NCI-H748 (cell line): ENCODE measurements at regions not wholly inside any gene's neighbourhood (a gene's known extent, or its start where the extent isn't known, plus 50 kb on each side); places are given as distances from the start of the nearest gene placed in this dataset.
"Not testable (repeated sequence)": the region's sequence is repeated elsewhere in the genome, so short reads cannot be mapped to it uniquely, and the experiment has no call there.

Source experiments
- DNase-seq: peaks from one replicate; lab custom pipeline; 2025; ENCODE audit not compliant: unreplicated experiment; lab: John Stamatoyannopoulos, UW

DNA sequence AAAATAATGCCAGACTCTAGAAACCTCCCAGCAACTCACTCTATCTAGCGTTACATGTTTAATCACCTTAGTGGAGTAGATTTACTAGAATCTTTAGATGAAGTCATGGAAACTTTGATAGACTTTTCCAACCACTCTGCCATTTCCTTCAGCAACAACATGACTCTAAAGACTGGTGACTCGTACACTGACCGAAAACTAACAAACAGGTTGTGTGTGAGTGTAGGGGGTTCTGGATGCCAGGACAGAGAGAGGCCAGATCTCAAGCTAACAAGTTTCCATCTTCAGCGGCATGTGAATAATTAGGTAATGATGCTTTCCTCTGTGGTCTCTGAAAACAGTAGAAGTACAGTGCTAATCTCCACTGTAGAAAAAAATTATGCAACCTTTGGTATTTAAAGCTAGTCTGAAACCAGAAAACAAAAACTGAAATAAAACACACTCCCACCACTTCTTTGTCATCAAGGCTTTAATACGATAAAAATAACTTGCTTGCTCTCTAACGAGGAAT is 286.4 kb downstream of the PRDM5 start:
- no peak for DNase-seq

DNA sequence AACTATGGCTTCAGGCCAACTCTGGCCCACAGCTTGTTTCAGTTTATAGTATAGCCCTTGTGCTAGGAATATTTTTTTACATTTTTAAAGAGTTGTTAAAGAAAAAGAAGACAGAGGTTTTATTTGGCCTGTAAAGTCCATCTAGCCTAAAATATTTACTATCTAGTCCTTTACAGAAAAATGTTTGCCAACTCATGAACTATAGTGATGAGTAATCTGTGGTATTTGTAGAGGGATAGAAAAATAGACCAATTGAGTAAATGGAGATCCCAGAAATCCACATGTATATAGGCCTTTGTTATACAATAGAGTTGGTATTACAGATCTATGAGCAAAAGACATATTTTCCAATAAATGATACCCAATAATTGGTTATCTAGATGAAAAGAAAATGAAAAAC is 288.7 kb downstream of the PRDM5 start:
- no peak for DNase-seq

DNA sequence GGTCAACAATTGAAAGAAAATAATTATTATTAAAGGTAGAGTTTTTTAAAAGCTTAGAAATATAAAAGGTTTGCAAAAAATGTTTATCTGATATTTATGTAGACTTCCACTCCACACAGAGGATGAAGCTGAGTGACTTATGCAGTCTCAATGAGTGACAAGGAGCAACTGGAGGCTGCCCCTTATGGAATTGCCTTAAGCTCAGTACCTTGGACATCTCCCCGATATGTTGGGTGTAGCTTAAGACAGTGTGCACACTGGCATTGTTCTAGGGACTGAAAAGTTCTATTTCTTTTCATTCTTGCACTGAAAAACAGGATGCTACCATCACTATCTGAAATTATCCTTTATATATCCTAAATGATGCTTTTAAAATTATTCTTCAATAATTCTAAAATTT is 292.1 kb downstream of the PRDM5 start:
- no peak for DNase-seq

DNA sequence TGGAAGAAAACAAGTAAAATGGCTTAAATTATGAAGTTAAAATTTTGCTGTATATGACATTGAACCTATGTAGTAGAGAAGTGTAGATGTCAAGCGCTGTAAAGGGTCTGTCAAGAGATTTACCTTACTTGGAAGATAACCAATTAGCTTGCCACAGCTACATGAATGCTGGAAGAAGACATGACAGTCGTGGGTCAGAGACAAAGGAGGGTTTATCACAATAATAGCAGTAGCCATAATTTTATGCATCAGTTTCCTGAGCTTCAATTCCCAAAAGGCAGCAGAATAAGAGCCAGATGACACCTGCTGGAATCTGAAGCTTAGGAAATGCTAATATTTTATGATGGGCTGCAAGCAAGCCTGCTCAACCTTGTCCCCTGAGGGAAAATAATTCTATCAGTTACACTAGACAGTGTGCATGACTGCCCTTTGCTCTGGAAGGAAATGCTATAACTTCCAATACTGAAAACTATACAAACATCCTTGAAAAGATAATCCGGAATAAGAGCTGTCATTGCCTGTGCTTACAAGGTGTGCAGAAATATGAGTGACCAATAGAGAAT is 292.9 kb downstream of the PRDM5 start:
- no peak for DNase-seq

DNA sequence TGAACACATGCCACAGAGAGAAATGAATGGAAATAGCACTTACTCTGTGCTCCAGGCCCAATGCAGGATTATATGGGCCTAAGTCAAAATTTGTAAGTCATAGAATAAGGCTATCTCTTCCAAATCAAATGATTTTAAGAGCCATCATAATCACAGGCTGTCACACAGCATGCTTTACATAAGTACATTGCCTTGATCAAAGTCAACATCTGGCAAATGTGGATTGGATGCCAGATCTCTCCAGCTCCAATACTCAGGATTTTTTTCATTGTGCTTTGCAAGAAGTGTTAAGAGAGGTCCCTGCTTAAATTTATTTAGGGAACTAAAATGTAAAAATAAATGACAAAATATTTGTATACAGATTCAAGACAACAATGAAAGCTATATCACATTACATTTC is 299.9 kb downstream of the PRDM5 start:
- no peak for DNase-seq

DNA sequence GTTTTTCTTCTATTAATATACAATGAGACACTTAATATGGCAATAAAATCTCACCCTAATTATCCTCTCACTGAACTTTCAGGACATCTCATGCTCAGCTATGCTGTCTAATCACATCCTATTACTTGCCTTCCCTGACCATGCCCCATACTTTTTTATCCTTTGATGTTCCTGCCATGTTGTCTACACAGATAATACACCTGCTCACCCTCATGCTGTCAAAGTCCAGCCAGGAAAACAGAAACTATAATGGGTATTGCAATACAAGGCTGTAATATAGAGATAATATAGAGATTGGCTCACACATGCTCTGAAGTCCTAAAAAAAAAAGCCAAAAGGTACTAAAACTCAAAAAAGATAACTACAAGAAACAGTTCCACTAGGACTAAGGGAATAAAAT is 305.4 kb downstream of the PRDM5 start:
- no peak for DNase-seq

DNA sequence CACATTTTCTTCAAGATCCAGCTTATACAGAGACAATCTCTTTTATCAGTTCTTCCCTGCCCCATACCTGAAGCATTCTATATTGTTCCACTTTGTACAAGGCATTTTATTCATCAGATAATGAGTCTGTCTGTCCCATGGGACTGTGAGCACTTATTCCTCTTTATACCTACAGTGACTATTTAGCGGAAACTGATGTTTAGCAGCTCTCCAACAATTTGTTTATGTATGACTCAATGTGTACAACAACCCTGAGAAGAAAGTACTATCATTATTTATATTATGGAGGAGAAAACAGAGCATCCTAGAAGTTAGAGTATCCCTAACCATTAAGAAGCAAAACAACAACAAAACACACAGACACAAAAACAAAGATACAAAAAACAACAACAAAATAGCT is 306.5 kb downstream of the PRDM5 start:
- DNase-seq, result no peak

DNA sequence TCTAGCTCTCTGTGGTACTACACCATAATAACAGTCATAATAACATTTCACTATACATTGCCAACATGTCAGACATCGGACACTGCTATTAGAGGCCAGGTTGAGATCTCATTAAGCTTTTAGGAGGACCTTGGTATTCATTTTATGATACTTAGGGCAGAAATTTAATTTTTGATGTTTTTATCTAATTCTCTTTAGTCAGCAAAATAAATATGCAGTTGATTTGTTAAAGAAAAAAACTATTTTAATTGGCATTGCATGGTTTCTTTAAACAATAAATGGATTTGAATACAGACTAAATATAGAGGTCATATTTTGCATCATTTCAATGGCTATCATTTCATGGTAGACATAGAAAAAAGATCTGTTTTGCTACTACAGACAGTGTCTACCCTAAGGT is 308.7 kb downstream of the PRDM5 start:
- no peak for DNase-seq

DNA sequence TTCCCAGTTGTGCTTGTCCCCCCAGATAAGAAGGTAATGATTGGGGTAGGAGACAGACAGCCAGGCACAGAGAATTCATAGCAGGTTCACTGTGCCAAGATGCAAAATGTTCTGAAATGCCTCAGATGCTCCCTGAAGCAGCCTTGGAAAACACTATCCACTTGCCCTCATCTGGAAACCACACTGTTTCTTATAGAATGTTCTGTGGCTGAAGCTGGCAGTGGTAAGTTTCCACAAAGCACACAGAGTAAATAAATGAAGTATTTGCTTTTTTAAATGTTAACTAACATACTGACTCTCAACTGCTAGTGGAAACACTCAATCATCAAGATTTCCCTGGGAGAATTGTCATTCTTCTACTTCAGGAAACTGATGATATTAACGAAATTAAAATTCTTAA is 311.4 kb downstream of the PRDM5 start:
- no peak for DNase-seq

DNA sequence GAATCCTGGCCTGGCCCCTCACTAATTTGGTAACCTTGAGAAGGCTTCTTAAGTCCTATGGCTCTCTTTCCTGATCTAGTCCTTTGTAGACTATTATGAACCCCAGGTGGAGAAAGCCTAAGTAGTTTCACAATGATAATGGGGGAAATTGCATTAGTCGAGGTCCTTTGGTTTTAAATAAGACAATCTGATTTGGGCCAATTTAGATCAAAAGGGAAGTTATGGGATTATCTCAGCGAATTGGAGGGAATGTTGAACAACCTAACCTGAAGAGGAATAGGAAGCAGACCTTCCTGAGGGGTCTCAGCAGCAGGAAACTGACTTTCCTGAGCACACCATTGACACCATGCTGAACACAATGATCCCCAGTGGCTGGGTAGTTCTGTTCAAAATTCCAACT is 331.5 kb downstream of the PRDM5 start:
- DNase-seq, result no peak

DNA sequence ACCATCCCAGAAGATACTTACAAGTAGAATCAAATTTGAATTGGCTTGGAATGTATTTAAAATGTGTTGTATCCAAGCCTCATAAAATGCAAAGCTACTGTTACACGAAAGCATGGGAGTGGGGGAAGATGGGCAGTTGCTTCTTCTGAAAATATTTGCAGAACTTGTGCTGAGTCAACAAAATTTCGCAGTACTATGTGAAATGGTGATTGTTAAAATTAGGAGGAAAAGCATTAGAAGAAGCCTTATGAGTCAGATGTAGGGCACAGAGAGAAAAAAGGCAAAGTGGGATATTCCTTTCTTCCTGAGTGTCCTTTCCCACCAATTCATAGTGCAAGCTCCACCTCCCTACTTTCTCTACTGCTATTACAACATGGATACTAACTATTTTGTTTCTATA is 332.7 kb downstream of the PRDM5 start:
- no peak for DNase-seq

DNA sequence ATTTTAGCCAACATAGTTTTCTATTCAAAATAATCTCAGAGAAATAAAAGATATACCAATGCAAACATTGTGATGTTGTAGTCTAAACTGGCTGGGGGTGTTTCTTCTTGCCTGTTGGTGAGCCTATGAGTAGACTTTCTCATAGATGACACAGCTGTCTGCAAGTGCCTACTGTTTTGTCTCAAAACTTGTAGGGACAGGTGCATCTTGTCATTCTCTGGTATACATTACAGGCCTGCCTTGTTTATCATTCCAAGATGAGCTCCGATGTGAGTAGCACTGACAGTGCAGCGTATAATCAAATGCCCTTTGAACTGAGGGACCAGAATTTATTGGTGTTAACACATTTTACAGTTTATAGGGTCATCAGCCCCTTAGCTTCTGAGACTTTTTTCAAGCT is 353.8 kb downstream of the PRDM5 start:
- DNase-seq, result no peak

DNA sequence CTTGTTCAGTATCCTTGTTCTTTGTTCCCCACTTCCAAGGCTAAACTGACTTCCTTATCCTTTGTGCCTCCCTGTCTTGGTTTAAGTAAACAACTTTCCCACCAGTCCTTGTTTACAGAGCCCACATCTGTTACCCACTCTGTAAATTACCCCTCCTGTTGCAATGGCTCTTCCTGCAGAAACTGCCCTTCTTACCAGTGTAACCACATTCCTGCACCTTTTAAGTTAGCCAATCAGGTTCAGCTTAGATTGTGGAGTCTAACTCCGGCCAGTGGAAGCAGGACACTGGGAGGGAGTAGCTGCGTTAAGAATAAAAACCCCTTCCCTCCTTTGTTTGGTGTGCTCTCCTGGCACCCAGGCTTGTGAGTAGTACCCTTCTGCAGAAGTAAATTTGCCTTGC is 360.9 kb downstream of the PRDM5 start:
- DNase-seq, result no peak

DNA sequence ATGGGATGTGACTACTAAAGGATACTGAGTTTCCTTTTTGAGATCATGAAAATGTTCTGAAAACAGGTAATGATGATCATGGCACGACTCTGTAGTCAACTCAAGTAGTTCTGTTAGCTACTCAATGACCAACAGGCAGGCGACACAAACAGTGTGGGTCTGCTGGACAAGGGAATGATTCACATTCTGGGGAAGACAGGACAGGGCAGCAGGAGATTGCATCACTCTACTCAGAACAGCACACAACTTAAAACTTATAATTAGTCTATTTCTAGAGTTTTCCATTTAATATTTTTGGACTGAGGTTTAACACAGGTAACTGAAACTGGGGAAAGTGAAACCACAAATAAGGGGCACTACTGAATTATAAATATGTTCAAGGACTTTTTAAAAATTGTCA is 365.2 kb downstream of the PRDM5 start:
- no peak for DNase-seq

DNA sequence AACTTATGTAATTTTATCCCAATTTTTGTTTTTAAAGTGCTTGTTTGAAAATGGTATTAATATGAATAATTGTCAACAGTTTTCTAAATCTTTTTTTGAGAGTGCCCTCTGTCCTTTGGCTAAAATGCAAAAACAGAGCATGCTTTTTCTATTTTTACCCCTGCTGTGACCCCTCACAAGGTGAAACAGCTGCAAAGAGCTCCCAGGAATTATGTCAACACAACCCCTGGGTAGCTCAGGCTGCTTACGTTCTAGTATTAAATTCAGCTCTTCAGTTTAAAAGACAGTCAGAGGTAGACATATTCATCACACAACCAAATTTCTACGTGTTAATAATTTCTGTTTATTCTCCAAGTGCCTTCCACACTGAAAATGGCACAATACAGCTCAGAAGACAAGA is 367.5 kb downstream of the PRDM5 start:
- DNase-seq, result peak; percentile 36

DNA sequence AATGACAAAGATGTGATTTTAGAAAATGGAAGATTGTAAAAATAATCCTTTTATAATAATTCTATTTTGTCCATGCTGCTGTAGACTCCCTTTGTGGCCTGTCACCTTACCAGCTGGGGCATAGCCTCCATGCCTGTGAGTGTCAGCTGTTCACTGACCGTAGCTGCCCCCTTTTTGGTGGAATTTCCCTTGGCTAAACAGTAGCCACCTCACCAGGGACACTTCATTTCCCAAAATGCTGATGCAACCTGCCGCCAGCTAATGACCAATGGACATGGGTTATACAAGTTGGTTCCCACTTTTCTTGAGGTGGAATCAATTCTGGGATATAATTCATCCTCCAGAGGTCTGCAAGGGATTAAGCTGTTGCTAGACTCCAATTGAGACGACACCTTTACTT is 368.4 kb downstream of the PRDM5 start:
- no peak for DNase-seq

DNA sequence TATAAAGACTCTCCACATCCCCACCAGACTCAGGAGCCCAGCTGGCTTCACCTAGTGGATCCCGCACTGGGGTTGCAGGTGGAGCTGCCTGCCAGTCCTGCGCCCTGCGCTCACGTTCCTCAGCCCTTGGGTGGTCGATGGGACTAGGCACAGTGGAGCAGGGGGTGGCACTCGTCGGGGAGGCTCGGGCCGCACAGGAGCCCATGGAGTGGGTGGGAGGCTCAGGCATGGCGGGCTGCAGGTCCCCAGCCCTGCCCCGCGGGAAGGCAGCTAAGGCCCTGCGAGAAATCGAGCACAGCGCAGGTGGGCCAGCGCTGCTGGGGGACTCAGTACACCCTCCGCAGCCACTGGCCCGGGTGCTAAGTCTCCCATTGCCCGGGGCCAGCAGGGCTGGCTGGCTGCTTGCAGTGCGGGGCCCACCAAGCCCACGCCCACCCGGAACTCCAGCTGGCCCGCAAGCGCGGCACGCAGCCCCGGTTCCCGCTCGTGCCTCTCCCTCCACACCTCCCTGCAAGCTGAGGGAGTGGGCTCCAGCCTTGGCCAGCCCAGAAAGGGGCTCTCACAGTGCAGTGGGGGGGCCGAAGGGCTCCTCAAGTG is 371.8 kb downstream of the PRDM5 start:
- DNase-seq, result not testable (repeated sequence)

DNA sequence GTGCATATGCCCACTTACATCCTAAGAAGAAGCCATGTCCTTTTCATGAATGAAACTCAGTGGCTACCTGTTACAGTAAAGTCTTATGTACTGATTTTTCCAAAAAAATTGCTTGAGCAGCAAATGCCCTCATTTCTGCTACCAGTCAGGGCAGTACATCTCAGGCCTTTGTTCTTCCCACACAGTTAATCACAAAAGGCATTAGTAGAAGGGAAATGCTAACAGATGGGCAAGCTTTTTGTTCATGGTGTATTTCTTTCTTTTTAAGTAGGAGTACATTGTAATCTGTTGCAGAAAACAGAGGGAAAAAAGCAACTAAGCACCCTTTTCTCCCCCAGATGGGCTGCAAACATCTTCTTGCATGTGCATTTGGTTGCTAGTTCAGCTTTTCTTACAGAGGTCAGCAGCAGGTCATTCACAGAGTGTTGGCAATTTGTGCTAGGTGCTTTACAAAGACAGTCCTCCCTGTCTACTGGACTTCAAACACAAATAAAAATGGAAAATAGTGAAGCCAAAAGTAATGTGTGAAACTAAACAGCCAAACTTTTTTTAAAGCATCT is 373.4 kb downstream of the PRDM5 start:
- no peak for DNase-seq

DNA sequence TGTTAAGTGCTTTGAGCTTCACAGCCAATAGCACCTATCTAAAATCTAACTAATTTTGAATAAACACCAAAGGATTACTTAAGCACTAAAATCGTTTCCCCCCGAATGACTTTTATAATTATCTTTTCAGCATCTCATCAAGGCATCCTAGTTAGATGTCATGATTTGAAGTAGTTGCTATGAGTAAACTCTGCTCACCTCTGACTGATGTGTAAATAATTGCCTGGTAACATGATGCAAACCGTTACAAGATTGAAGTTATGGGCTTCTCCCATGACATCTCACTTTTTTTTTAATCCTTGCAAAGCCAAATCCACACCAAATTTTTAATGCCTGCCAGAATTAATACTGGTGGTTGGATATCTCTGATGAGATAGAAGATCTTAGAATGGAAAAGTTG is 377.1 kb downstream of the PRDM5 start:
- no peak for DNase-seq

DNA sequence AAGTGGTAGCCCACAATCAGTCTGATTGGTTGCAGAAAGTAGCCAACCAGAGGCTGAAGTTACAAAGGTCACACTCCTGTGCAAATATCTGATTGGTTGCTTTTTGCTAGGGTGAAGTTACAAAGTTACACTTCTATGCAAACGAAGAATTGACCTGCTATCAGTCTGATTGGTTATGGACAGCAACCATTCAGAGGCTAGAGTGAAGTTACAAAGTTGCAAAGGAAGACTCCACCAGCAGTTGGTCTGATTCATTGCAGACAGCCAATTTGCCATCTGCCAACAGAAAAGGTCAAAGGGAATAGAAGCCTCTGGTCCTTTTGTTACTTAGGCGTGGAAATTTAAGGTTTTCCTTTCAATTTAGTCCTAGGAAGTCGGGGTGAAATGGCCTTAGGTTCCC is 377.7 kb downstream of the PRDM5 start:
- no peak for DNase-seq

DNA sequence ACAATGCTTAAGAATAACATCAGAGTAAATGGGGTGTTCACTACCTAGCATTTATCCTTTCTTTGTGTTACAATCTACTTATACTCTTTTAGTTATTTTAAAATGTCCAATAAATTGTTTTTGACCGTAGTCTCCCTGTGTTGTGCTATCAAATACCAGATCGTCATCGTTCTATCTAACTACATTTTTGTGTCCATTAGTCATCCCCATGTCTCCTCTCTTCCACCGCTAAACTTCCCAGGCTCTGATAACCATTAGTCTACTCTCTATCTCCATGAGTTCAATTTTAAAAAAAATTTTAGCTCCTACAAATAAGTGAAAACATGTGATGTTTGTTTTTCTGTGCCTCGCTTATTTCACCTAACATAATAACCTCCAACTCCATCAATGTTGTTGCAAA is 381.9 kb downstream of the PRDM5 start:
- no peak for DNase-seq

DNA sequence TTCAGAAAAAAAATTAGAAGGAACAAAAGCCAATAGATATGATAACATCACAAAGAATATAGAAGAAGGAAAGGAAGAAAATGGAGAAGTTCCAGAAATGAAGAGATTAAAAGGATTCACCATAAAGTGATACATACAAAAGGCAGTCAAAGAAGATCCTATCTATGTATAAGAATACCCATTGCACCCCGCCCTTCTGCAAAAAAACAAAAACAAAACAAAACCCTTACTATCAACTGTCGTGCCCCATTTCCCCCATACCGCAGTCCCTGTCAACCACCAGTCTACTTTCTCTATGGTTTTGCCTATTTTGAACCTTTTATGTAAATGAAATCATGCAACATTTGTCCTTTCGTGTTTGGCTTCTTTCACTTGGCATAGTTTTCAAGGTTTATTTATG is 385.6 kb downstream of the PRDM5 start:
- no peak for DNase-seq

DNA sequence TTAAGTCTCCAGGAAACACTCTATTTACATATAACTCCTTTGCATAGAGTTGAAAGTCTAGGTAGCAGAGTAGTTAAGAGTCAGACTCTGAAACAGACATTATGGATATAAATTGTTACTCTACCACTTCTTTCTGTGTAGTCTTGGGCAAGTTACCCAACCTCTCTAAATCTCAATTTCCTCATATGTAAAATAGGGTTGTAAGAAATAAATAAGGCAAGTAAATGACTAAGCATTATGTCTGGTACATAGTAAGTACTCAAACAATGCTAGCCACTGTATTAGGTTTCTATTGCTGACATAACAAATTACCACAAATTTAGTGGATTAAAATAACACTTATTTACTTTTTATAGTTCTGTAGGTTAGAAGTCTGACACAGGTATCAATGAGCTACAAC is 394.1 kb downstream of the PRDM5 start:
- DNase-seq, result no peak
